ENCODE measurements at regions not wholly inside any gene's neighbourhood (a gene's known extent, or its start where the extent isn't known, plus 50 kb on each side); places are given as distances from the start of the nearest gene placed in this dataset.

DNA sequence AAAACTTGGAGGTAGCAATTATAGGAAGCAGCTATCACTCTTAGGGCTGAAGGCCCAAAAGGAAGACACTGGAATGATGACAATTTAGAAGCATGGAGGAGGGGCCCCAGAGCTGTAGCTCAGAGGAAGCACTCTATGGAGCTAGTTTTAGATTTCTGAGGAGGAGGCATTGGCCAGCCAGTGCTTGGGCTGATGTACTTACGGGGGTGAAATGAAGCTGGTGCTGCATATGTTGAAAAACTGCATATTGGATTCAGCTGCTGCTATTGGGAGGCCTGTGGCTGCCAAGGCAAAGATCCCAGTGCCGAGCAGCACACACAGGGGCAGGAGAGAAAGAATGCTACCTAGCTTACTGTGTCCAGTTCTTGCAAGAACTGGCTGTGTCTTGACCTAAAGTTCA is 53.9 kb upstream of the HMHB1 start:
- DNase-seq (ENCODE audit: low spot score), result no peak
- Mint-ChIP-seq H3K27ac (ENCODE audit: unreplicated experiment) (no peak overlapping the region), H3K4me1 (ENCODE audit: low read depth) (peaks cover 14% of the 10 kb centered on the region), H3K9me3 (ENCODE audit: low read depth) (peaks cover 3% of the 10 kb centered on the region), H3K27me3 (ENCODE audit: low read depth) (no peaks in the 10 kb centered on the region), H3K4me3 (ENCODE audit: unreplicated experiment) (no peak overlapping the region), H3K36me3 (ENCODE audit: low read depth) (no peaks in the 10 kb centered on the region)
- TF ChIP-seq, protein P1, sequence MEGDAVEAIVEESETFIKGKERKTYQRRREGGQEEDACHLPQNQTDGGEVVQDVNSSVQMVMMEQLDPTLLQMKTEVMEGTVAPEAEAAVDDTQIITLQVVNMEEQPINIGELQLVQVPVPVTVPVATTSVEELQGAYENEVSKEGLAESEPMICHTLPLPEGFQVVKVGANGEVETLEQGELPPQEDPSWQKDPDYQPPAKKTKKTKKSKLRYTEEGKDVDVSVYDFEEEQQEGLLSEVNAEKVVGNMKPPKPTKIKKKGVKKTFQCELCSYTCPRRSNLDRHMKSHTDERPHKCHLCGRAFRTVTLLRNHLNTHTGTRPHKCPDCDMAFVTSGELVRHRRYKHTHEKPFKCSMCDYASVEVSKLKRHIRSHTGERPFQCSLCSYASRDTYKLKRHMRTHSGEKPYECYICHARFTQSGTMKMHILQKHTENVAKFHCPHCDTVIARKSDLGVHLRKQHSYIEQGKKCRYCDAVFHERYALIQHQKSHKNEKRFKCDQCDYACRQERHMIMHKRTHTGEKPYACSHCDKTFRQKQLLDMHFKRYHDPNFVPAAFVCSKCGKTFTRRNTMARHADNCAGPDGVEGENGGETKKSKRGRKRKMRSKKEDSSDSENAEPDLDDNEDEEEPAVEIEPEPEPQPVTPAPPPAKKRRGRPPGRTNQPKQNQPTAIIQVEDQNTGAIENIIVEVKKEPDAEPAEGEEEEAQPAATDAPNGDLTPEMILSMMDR (IDR thresholded peaks at IDR 0.05), result no peak

DNA sequence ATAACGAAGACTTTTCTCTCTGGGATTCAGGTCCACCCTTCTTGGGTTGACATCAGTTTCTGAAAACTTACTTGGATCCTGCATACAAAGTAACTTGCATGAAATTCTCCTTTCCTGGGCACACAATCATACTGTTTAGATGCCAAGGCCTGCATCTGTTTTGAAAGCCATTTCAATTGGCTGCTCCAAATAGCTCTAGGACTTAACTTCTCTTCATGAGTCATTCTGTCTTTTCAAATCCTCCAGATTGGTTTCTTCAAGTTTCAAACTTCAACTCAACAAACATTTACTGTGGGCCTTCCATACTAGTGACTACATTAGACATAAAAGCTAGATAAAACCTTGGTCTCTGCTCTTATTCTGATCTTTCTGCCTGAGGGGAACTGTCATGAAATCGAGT is 54.8 kb upstream of the HMHB1 start:
- H3K36me3 Mint-ChIP-seq (ENCODE audit: low read depth), result no peaks in the 10 kb centered on the region
- no peaks in the 10 kb centered on the region for H3K9me3 Mint-ChIP-seq (ENCODE audit: low read depth)
- no peaks in the 10 kb centered on the region for H3K27me3 Mint-ChIP-seq (ENCODE audit: low read depth)
- DNase-seq (ENCODE audit: low spot score), result no peak
- TF ChIP-seq, protein P1 (IDR thresholded peaks at IDR 0.05), result no peak
- no peak overlapping the region for H3K4me3 Mint-ChIP-seq (ENCODE audit: unreplicated experiment)
- H3K4me1 Mint-ChIP-seq (ENCODE audit: low read depth), result peaks cover 14% of the 10 kb centered on the region
- no peak overlapping the region for H3K27ac Mint-ChIP-seq (ENCODE audit: unreplicated experiment)

DNA sequence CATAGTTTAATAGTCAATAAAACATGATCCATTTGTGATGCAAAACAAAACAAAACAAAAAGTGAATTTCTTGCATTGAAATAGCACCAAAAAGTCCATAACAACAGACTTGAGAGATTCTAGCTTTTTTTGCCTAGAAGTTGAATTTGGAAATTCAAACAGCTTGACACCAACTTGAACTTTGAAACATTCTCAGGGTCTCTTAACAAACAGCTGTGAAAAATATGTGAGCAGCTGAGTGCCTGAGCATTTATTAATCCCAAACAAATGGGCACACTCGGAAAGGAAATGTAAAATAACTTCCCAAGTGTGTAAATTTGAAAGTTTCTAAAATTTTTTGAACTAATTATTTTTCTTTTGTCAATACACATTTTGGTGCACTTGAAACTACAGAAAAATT is 56.0 kb upstream of the HMHB1 start:
- TF ChIP-seq, protein P1 (IDR thresholded peaks at IDR 0.05), result no peak
- no peak overlapping the region for H3K4me3 Mint-ChIP-seq (ENCODE audit: unreplicated experiment)
- peaks cover 9% of the 10 kb centered on the region for H3K4me1 Mint-ChIP-seq (ENCODE audit: low read depth)
- H3K27me3 Mint-ChIP-seq (ENCODE audit: low read depth), result no peaks in the 10 kb centered on the region
- H3K36me3 Mint-ChIP-seq (ENCODE audit: low read depth), result no peaks in the 10 kb centered on the region
- no peak overlapping the region for H3K27ac Mint-ChIP-seq (ENCODE audit: unreplicated experiment)
- DNase-seq (ENCODE audit: low spot score), result no peak
- H3K9me3 Mint-ChIP-seq (ENCODE audit: low read depth), result no peaks in the 10 kb centered on the region

DNA sequence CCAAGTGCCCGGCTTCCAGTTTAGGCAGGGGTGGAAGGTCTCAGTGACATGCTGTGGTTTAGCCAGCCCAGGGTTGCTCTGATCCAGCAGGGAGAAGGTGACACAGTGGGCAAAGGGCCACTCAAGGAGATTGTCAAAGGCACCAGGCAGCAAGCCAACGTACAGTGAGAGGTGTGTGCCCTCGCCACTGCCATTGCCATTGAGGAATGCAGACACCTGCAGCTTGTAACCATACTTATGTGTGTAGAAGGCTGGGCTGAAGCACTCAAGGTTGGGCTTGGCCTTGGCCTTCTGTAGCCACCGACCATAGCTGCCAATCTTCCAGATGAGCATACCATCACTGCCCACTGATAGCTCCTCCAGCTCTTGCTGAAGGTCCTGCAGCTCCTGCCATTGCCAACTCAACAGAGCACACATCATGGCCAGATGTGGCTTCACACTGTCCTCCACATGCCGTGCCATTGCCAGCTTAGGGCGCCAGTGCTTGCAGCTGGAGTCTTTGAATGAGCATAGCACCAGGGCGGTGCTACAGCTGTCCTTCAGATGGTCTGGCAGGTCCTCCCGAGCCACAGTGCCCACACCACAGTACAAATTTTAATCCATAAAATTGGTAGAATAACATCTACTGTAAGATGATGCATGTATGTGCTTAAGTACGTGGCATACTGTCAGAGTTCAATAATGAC is 59.7 kb upstream of the HMHB1 start:
- Mint-ChIP-seq H3K27me3 (ENCODE audit: low read depth) (no peaks in the 10 kb centered on the region), H3K27ac (ENCODE audit: unreplicated experiment) (no peak overlapping the region), H3K9me3 (ENCODE audit: low read depth) (no peaks in the 10 kb centered on the region), H3K4me3 (ENCODE audit: unreplicated experiment) (no peak overlapping the region), H3K4me1 (ENCODE audit: low read depth) (peaks cover 5% of the 10 kb centered on the region), H3K36me3 (ENCODE audit: low read depth) (no peaks in the 10 kb centered on the region)
- no peak for DNase-seq (ENCODE audit: low spot score)
- TF ChIP-seq, protein P1 (IDR thresholded peaks at IDR 0.05), result no peak

DNA sequence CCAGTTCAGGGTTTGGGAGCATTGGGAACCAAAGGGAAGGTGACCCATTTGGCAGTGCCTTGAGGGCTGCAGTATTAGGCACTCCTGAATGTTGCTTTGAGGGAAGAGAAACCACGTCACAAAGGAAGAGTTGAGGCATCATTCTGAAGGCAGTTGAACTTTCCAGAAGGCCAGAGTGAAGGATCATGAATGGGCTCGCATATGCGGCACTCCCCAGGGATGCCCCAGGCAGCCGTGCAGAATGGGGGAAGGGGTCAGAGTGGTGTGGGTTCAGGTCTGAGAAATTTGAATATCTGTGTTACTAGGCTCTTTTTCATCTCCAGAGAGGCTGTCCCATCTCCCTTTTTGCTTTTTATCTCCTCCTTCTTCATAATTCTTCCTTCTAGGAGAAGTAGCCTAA is 60.6 kb upstream of the HMHB1 start:
- Mint-ChIP-seq H3K36me3 (ENCODE audit: low read depth) (no peaks in the 10 kb centered on the region), H3K4me3 (ENCODE audit: unreplicated experiment) (no peak overlapping the region), H3K4me1 (ENCODE audit: low read depth) (peaks cover 5% of the 10 kb centered on the region), H3K9me3 (ENCODE audit: low read depth) (no peaks in the 10 kb centered on the region), H3K27ac (ENCODE audit: unreplicated experiment) (no peak overlapping the region), H3K27me3 (ENCODE audit: low read depth) (no peaks in the 10 kb centered on the region)
- no peak for DNase-seq (ENCODE audit: low spot score)
- TF ChIP-seq, protein P1 (IDR thresholded peaks at IDR 0.05), result no peak

All from chondrocyte (in vitro differentiated cells).